ENCODE measurements at regions not wholly inside any gene's neighbourhood (a gene's known extent, or its start where the extent isn't known, plus 50 kb on each side); places are given as distances from the start of the nearest gene placed in this dataset.

DNA sequence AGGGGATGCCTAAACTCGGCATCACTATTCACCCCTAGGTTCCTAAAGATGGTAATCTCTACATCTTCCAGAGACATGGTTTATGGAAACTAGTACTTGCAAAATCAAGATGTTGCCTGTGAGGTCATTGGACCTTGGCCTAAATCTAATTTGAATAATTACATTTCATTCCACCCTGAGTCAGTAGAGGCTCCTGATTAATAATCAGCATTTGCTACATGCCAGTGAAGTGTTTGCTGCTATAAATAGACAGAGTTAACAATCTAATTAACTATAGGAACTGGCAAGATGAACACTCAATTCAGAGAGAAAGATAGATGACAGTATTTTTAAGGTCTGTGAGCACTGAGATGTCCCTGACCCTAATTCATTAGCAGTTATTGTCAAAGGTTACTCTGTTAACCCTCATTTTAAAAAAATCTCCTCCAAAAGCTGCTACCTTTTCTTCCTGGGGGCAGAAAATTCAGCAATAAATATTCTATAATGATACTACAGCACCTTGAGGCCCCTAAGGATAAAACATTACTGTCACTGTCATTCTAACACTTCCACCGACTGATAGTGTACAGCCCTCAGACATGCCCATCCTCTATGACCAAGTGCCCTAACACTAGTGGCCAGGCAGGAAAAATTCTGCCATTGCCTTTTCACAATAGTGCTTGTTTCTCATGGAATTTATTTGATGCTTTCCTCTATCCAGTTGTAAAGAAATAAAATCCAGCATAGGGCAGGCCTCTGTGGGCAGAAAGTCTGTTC is 65.7 kb upstream of the CCDC196 start:
- DNase-seq (ENCODE audit: low spot score): no peak

DNA sequence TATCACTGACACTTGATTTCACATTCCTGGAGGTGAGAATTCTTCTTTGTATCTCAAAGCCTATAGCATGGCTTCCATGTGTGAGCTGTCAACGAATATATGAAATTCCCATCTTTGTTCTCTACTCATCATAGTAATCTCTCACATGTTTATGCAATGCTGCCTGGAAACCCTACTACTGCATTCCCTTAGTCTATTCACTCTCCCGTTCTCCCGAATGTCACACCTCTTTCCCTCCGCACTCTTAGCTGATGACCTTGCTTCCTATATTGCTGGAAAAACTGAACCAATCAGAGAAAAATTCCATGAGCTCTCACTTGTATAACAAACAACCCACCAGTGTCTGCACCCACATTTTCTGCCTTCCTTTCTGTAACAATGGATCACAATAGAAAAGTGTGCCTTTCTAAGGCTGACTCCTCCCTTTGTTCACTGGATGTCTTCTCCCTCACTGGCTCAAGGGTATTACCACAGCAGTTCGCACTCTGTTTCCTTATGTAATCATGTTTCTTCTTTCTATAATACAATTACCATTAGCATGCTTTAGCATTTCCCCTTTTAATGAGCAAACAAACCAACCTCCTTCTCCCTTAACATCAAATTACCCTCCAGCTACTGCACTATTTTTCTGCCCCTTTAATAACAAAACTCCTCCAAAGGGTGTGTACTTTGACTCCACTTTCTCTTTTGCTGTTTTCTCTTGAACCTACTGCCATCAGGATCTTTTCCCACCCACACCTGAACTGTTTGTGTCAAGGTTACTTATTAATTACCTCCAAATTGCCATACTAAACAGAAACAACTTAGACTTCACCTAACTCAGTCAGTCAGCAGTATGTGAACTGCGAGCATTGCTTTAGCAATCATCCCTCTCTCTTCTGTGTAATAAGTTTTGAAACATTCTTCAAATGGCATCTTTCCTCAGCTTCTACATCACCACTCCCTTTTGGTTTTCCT is 63.9 kb upstream of the CCDC196 start:
- no peak for DNase-seq (ENCODE audit: low spot score)

DNA sequence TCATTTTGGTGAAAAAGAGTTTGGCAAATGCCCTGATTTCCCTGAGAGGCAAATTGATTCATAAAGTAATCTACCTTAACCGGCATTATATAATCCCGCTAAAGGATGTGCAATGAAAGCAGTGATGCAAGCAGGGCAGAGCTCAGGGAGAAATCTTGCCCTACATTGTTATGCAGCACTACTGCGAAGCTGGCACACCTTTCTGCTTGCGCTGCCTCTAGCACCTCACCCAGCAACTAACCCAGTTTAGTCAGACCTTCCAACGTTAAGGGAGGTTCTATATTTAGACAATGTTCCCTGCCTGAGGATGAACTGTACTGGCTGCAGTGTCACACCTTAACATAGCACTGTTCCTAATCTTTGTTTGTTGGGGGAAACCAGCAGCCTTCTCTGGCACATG is 60.8 kb upstream of the CCDC196 start:
- DNase-seq (ENCODE audit: low spot score): no peak

DNA sequence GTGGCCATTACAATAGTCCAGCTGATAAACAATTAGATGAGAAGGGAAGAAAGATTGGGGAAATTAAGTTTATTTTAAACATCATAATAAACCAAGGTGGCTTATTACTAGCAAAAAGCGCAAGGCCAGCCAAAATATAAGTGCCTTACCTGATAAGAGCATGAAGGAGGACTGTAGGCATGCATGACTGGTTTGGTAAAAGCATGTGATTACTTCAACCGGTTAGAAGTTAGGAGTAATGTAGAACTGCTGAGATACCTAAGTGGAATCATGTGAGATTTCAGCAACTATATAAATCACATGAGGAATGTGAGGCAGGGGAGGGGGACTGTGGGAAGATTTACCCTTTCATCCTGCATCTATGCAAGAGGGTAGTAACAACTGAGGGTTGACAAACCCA is 59.7 kb upstream of the CCDC196 start:
- DNase-seq (ENCODE audit: low spot score): no peak

DNA sequence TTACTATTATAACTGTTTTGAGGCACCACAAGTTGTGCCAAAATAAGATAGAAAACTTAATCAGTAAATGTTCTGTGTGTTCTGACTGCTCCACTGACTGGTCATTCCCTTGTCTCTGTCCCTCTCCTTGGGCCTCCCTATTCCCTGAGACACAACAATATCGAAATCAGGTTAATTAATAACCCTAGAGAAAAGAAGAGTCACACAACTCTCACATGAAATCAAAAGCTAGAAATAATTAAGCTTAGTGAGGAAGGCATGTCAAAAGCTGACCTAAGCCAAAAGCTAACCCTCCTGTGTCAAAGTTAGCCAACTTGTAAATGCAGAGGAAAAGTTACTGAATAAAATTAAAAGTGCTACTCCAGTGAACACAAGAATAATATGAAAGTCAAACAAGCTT is 53.8 kb upstream of the CCDC196 start:
- DNase-seq (ENCODE audit: low spot score): no peak

DNA sequence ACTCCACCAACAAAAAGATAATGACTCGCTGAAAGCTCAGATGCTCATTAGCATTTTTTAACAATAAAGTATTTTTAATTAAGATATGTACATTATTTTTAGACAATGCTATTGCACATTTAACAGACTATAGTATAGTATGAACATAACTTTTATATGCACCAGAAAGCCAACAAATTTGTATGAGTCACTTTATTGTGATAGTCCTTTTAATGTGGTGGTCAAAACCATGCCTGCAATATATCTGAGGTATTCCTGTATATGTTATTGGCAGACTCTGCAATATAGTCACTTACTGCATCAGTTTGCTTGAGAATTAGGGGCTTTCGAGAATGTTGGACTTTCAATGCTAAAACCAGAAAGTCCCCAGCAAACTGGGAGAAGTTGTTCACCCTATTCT is 51.7 kb upstream of the CCDC196 start:
- no peak for DNase-seq (ENCODE audit: low spot score)

DNA sequence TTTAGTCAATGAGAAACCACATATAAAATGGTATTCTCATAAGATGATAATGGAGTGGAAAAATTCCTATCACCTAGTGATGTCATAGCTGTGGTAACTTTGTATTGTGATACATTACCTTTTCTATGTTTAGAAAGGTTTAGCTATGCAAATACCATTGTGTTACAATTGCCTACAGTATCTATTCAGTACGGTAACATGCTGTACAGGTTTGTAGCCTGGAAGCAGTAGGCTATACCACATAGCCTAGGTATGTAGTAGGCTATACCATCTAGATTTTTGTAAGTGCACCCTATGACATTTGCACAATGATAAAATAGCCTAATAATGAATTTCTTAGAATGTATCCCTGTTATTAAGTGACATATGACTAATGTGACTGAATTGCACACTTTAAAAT is 50.5 kb upstream of the CCDC196 start:
- DNase-seq (ENCODE audit: low spot score): no peak
